PC-9 (cell line): ENCODE measurements at regions not wholly inside any gene's neighbourhood (a gene's known extent, or its start where the extent isn't known, plus 50 kb on each side); places are given as distances from the start of the nearest gene placed in this dataset.
"Not testable (repeated sequence)": the region's sequence is repeated elsewhere in the genome, so short reads cannot be mapped to it uniquely, and the experiment has no call there.

Experiments
- BruUV-seq: library from RNA; stranded (reverse); fragments of 400-500 nt; replicated peaks from 2 replicates; lab custom pipeline; 2021; lab: Mats Ljungman, UMichigan
- CTCF ChIA-PET: fragments of 300-600 bp; sonication (Branson Sonifier 250); formaldehyde crosslinking; loops from one replicate; lab custom pipeline; 2022; ENCODE audit warnings: antibody characterized with exemption; lab: Charles Lee
- POLR2A ChIA-PET: fragments of 300-600 bp; sonication (Branson Sonifier 250); formaldehyde crosslinking; loops from one replicate; lab custom pipeline; 2022; ENCODE audit warnings: antibody characterized with exemption; ENCODE audit not compliant: unreplicated experiment; lab: Charles Lee
- DNase-seq, 2 experiments: peaks; one replicate each; pipeline versions ENCODE4 v3.0.0 to v3.0.0-alpha.2; 2015 to 2022; ENCODE audit warnings: mixed read lengths in 1 of 2
- H2AFZ ChIP-seq: fragments of 200-600 bp; sonication (generic); 2 replicates; pipeline ENCODE4 v1.8.1; 2017; ENCODE audit warnings: antibody characterized with exemption
- H3F3A ChIP-seq: fragments of 200-600 bp; sonication (generic); 2 replicates; pipeline ENCODE4 v1.8.1; 2017; ENCODE audit warnings: antibody characterized with exemption, mild to moderate bottlenecking, low read depth; ENCODE audit not compliant: insufficient read depth
- H3K27ac ChIP-seq: fragments of 200-600 bp; sonication (generic); 2 replicates; pipeline ENCODE4 v1.6.1; 2016; ENCODE audit warnings: mixed run types
- H3K27me3 ChIP-seq: fragments of 200-600 bp; sonication (generic); 2 replicates; pipeline ENCODE4 v1.6.1; 2016; ENCODE audit warnings: low read depth, mixed run types; ENCODE audit not compliant: insufficient read depth
- H3K36me3 ChIP-seq: fragments of 200-600 bp; sonication (generic); 2 replicates; pipeline ENCODE4 v1.6.1; 2016; ENCODE audit warnings: low read depth, mixed run types
- H3K4me1 ChIP-seq: fragments of 200-600 bp; sonication (generic); replicated peaks from 2 replicates; pipeline ENCODE4 v1.6.1; 2016; ENCODE audit warnings: mixed run types; ENCODE audit not compliant: insufficient read depth
- H3K4me2 ChIP-seq: fragments of 200-600 bp; sonication (generic); 2 replicates; pipeline ENCODE4 v1.6.1; 2017; ENCODE audit warnings: mixed run types
- H3K4me3 ChIP-seq: fragments of 200-600 bp; sonication (generic); 2 replicates; pipeline ENCODE4 v1.6.1; 2016; ENCODE audit warnings: mixed run types
- H3K79me2 ChIP-seq: fragments of 200-600 bp; sonication (generic); 2 replicates; pipeline ENCODE4 v1.6.1; 2017; ENCODE audit warnings: low read depth, mixed run types
- H3K9me2 ChIP-seq: fragments of 200-600 bp; sonication (generic); 2 replicates; pipeline ENCODE4 v1.8.1; 2017; ENCODE audit warnings: mild to moderate bottlenecking; ENCODE audit not compliant: insufficient read depth
- H3K9me3 ChIP-seq: fragments of 200-600 bp; sonication (generic); 2 replicates; pipeline ENCODE4 v1.8.1; 2016; ENCODE audit warnings: low read depth; ENCODE audit not compliant: insufficient read depth
- H4K20me1 ChIP-seq: fragments of 200-600 bp; sonication (generic); 2 replicates; pipeline ENCODE4 v1.8.1; 2017; ENCODE audit not compliant: insufficient read depth
- CTCF ChIP-seq: fragments of 200-600 bp; sonication (generic); conservative IDR thresholded peaks from 2 replicates; pipeline ENCODE4 v1.6.1; 2017; ENCODE audit warnings: mixed run types, antibody characterized with exemption, mild to moderate bottlenecking, moderate library complexity
- EZH2 ChIP-seq: fragments of 200-600 bp; sonication (generic); IDR thresholded peaks from 2 replicates; pipeline ENCODE4 v1.8.0; 2017; ENCODE audit warnings: antibody characterized with exemption, low read depth
- intact Hi-C: fragments of 100-400 bp; cut with micrococcal nuclease; formaldehyde crosslinking; loops from one replicate; pipeline ENCODE4 v1.10.0; 2022; ENCODE audit not compliant: unreplicated experiment

- Histone ChIP-seq H2AFZ (no peak overlapping the region), H3K27me3 (no peaks in the 10 kb centered on the region), H3K4me2 (no peak overlapping the region), H4K20me1 (no peaks in the 10 kb centered on the region), H3K9me3 (no peaks in the 10 kb centered on the region), H3K4me1 (no peaks in the 10 kb centered on the region), H3K9me2 (no peaks in the 10 kb centered on the region; the same call in 1 of the 2 replicates), H3K27ac (no peak overlapping the region), H3K36me3 (no peaks in the 10 kb centered on the region), H3K4me3 (no peak overlapping the region), H3K79me2 (no peaks in the 10 kb centered on the region), H3F3A (no peaks in the 10 kb centered on the region)
- POLR2A ChIA-PET: no interaction called here
- intact Hi-C loops: no loop called here
- DNase-seq: no peak
- CTCF ChIA-PET: no interaction called here
- TF ChIP-seq CTCF (no peak), EZH2 (no peak)
- no TSS peak for BruUV-seq
Measured at GRCh38 chr7:81385370-81385769, 384.5 kb downstream of the HGF start.

GRCh38 chr7:81383846-81384245 is 386.0 kb downstream of the HGF start:
- BruUV-seq: no TSS peak

GRCh38 chr7:81374641-81375040 is 395.2 kb downstream of the HGF start:
- H3K27me3 ChIP-seq, DNase-seq, H4K20me1 ChIP-seq, H3K27ac ChIP-seq, intact Hi-C loops, BruUV-seq, H3K4me3 ChIP-seq, H2AFZ ChIP-seq, H3F3A ChIP-seq, H3K79me2 ChIP-seq, POLR2A ChIA-PET, CTCF ChIA-PET, H3K9me2 ChIP-seq, H3K9me3 ChIP-seq, H3K4me1 ChIP-seq, H3K36me3 ChIP-seq, H3K4me2 ChIP-seq: not testable (repeated sequence)

More at GRCh38 chr7:81383846-81384245, 386.0 kb downstream of the HGF start:
- Histone ChIP-seq H3K79me2 (no peaks in the 10 kb centered on the region), H3F3A (no peaks in the 10 kb centered on the region), H3K4me2 (no peak overlapping the region), H3K27me3 (no peaks in the 10 kb centered on the region), H3K4me1 (no peaks in the 10 kb centered on the region), H3K36me3 (no peaks in the 10 kb centered on the region), H3K27ac (no peak overlapping the region), H2AFZ (no peak overlapping the region; the same call in 1 of the 2 replicates), H4K20me1 (no peaks in the 10 kb centered on the region), H3K9me3 (no peaks in the 10 kb centered on the region), H3K9me2 (no peaks in the 10 kb centered on the region; the same call in 1 of the 2 replicates), H3K4me3 (no peak overlapping the region)
- ChIA-PET POLR2A (no interaction called here), CTCF (no interaction called here)
- DNase-seq: no peak
- no peak for TF ChIP-seq CTCF
- TF ChIP-seq EZH2: no peak
- intact Hi-C loops: no loop called here

- Histone ChIP-seq H3K4me2 (no peak overlapping the region), H3F3A (no peaks in the 10 kb centered on the region), H3K9me3 (no peaks in the 10 kb centered on the region), H3K79me2 (no peaks in the 10 kb centered on the region), H3K4me3 (no peak overlapping the region), H4K20me1 (no peaks in the 10 kb centered on the region), H2AFZ (0 out of 2 replicates have a peak overlapping the region, but pooled peaks have one; percentile 31), H3K27ac (no peak overlapping the region), H3K9me2 (no peaks in the 10 kb centered on the region), H3K36me3 (no peaks in the 10 kb centered on the region), H3K4me1 (no peaks in the 10 kb centered on the region), H3K27me3 (no peaks in the 10 kb centered on the region)
- BruUV-seq: no TSS peak
- no peak for DNase-seq
- intact Hi-C loops: no loop called here
- CTCF ChIA-PET: no interaction called here
- TF ChIP-seq CTCF (no peak), EZH2 (no peak)
- POLR2A ChIA-PET: no interaction called here
Measured at GRCh38 chr7:81370822-81371221, 399.0 kb downstream of the HGF start.
